C4-2B (cell line): ENCODE measurements at regions not wholly inside any gene's neighbourhood (a gene's known extent, or its start where the extent isn't known, plus 50 kb on each side); places are given as distances from the start of the nearest gene placed in this dataset.
"Not testable (repeated sequence)": the region's sequence is repeated elsewhere in the genome, so short reads cannot be mapped to it uniquely, and the experiment has no call there.

ENCODE experiments used
- H3K27ac ChIP-seq: fragments of 450-650 bp; 2 replicates; pipeline ENCODE4 v1.5.1; 2017
- ZFX ChIP-seq: fragments of 450-650 bp; IDR thresholded peaks from 2 replicates; pipeline ENCODE4 v1.6.1; 2017
- TF ChIP-seq, protein P1 (sequence below): fragments of 450-650 bp; conservative IDR thresholded peaks from 2 replicates; pipeline ENCODE4 v1.5.1; 2017; ENCODE audit warnings: mild to moderate bottlenecking

- H3K27ac ChIP-seq: no peak overlapping the region
- TF ChIP-seq ZFX: no peak
Measured at GRCh38 chr6:78746457-78746856, 120.9 kb upstream of the IRAK1BP1 start.

- TF ChIP-seq, protein P1, sequence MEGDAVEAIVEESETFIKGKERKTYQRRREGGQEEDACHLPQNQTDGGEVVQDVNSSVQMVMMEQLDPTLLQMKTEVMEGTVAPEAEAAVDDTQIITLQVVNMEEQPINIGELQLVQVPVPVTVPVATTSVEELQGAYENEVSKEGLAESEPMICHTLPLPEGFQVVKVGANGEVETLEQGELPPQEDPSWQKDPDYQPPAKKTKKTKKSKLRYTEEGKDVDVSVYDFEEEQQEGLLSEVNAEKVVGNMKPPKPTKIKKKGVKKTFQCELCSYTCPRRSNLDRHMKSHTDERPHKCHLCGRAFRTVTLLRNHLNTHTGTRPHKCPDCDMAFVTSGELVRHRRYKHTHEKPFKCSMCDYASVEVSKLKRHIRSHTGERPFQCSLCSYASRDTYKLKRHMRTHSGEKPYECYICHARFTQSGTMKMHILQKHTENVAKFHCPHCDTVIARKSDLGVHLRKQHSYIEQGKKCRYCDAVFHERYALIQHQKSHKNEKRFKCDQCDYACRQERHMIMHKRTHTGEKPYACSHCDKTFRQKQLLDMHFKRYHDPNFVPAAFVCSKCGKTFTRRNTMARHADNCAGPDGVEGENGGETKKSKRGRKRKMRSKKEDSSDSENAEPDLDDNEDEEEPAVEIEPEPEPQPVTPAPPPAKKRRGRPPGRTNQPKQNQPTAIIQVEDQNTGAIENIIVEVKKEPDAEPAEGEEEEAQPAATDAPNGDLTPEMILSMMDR: no peak
- no peak for TF ChIP-seq ZFX
- H3K27ac ChIP-seq: no peak overlapping the region
Measured at GRCh38 chr6:78749326-78749725, 118.0 kb upstream of the IRAK1BP1 start.

DNA sequence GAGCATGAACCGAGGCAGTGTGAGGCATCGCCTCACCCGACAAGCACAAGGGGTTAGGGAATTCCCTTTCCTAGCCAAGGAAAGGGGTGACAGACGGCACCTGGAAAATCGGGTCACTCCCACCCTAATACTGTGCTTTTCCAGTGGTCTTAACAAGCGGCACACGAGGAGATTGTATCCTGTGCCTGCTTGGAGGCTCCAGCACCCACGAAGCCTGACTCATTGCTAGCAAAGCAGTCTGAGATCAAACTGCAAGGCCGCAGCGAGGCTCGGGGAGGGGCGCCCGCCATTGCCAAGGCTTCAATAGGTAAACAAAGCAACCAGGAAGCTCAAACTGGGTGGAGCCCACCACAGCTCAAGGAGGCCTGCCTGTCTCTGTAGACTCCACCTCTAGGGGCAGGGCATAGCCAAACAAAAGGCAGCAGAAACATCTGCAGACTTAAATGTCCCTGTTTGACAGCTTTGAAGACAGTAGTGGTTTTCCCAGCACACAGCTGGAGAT lies 109.0 kb upstream of the IRAK1BP1 start:
- H3K27ac ChIP-seq: not testable (repeated sequence)

DNA sequence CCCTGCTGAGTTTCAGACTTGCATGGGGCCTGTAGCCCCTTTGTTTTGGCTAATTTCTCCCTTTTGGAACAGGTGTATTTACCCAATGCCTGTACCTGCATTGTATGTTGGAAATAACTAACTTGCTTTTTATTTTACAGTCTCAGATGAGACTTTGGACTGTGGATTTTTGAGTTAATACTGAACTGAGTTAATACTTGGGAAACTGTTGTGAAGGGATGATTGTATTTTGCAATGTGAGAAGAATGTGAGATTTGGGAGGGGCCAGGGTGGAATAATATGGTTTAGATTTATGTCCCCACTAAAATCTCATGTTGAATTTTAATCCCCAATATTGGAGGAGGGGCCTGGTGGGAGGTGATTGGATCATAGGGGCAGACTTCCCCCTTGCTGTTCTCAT lies 99.1 kb upstream of the IRAK1BP1 start:
- TF ChIP-seq, protein P1: no peak
- TF ChIP-seq ZFX: no peak
- no peak overlapping the region for H3K27ac ChIP-seq

DNA sequence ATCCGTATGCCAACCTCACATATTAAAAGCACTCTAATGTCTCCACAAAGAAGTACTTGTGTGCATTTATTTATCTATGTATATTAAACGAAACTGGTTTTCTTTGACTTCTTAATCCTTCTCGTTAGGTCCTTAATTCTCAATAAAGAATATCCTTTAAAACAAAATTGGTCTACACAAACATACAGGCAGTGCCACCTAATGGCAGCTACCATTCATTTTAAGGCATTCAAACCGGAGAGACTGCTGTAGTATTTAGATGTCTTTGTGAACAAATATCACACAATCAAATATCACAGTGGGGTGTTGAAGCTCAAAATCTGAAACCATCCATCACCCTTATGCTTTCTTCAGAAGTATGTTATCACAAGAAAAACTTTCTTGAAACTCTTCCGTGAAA lies 96.6 kb upstream of the IRAK1BP1 start:
- H3K27ac ChIP-seq: no peak overlapping the region
- TF ChIP-seq, protein P1: peak; percentile 18; the same call in 1 of the 2 replicates
- TF ChIP-seq ZFX: no peak

- no peak overlapping the region for H3K27ac ChIP-seq
- TF ChIP-seq ZFX: no peak
- TF ChIP-seq, protein P1: no peak
Measured at GRCh38 chr6:78771586-78771985, 95.8 kb upstream of the IRAK1BP1 start.

DNA sequence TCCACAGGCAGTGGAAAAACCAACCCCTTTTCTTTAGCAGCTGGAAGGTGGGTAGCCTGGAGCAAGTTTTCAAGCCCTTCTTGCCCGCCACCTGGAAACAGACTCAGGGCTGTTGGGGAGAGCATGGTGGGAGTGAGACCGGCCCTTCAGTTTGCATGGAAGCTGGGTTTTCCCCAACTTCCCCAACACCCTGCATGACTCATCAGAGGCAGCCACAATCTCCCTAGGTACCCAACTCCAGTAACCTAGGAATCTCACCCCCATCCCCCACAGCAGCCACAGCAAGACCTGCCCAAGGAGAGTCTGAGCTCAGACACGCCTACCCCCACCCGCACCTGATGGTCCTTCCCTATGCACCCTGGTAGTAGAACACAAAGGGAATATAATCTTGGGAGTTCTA lies 86.3 kb upstream of the IRAK1BP1 start:
- no peak overlapping the region for H3K27ac ChIP-seq
- TF ChIP-seq, protein P1: no peak
- no peak for TF ChIP-seq ZFX

DNA sequence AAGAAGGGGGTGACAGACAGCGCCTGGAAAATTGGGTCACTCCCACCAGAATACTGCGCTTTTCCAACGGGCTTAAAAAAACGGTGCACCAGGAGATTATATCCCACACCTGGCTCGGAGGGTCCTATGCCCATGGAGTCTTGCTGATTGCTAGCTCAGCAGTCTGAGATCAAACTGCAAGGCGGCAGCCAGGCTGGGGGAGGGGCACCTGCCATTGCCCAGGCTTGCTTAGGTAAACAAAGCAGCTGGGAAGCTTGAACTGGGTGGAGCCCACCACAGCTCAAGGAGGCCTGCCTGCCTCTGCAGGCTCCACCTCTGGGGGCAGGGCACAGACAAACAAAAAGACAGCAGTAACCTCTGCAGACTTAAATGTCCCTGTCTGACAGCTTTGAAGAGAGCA lies 84.0 kb upstream of the IRAK1BP1 start:
- H3K27ac ChIP-seq: not testable (repeated sequence)

- no peak overlapping the region for H3K27ac ChIP-seq
- TF ChIP-seq, protein P1: no peak
- TF ChIP-seq ZFX: no peak
Measured at GRCh38 chr6:78797270-78797669, 70.1 kb upstream of the IRAK1BP1 start.
